VCaP (cell line): ENCODE measurements at regions not wholly inside any gene's neighbourhood (a gene's known extent, or its start where the extent isn't known, plus 50 kb on each side); places are given as distances from the start of the nearest gene placed in this dataset.

Experiments used
- H3K27ac ChIP-seq: fragments of 450-650 bp; 2 replicates; pipeline ENCODE4 v1.5.1; 2017
- TF ChIP-seq, protein P1 (sequence below): fragments of 450-650 bp; conservative IDR thresholded peaks from 2 replicates; pipeline ENCODE4 v1.5.1; 2017; ENCODE audit warnings: mild to moderate bottlenecking, moderate library complexity

DNA sequence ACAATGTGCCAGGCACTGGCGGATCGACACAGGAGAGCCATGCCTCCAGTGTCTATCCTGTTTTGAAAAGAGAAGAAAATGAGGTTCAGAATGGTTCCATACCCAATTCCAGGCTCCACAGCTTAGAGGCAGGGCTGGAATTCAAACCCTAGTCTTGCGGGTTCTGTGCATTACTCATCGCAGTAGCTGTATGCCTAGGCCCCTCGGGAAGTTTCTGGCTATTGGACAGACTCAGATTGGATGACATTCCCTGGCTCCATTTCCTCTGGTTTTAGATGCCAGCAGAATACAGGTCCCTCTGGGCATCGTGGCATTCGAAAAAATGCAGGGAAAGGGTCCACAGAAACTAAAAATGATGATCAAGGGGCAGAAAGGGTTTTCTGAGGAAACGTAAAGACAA, 184.7 kb downstream of the COPRS start:
- H3K27ac ChIP-seq = 0 out of 2 replicates have a peak overlapping the region, but pooled peaks have one; percentile 20
- TF ChIP-seq, protein P1, sequence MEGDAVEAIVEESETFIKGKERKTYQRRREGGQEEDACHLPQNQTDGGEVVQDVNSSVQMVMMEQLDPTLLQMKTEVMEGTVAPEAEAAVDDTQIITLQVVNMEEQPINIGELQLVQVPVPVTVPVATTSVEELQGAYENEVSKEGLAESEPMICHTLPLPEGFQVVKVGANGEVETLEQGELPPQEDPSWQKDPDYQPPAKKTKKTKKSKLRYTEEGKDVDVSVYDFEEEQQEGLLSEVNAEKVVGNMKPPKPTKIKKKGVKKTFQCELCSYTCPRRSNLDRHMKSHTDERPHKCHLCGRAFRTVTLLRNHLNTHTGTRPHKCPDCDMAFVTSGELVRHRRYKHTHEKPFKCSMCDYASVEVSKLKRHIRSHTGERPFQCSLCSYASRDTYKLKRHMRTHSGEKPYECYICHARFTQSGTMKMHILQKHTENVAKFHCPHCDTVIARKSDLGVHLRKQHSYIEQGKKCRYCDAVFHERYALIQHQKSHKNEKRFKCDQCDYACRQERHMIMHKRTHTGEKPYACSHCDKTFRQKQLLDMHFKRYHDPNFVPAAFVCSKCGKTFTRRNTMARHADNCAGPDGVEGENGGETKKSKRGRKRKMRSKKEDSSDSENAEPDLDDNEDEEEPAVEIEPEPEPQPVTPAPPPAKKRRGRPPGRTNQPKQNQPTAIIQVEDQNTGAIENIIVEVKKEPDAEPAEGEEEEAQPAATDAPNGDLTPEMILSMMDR = no peak

DNA sequence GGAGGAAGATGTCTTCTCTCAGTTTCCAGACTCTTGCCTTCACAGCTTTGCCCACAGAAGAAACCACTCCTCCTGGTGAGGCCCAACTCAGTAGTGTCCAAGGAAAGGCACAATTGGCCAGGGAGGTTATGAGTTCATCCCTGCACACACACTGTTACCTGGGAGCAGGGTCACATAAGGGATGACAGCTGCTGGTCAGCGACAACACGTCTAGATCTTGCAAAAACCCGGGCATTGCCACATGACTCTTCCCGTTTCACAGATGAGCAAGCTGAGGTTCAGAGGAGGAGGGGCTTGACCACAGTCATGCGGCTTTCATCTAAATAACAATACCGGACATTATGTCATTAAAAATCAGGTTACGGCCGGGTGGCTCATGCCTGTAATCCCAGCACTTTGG, 186.0 kb downstream of the COPRS start:
- TF ChIP-seq, protein P1 = no peak
- no peak overlapping the region for H3K27ac ChIP-seq

DNA sequence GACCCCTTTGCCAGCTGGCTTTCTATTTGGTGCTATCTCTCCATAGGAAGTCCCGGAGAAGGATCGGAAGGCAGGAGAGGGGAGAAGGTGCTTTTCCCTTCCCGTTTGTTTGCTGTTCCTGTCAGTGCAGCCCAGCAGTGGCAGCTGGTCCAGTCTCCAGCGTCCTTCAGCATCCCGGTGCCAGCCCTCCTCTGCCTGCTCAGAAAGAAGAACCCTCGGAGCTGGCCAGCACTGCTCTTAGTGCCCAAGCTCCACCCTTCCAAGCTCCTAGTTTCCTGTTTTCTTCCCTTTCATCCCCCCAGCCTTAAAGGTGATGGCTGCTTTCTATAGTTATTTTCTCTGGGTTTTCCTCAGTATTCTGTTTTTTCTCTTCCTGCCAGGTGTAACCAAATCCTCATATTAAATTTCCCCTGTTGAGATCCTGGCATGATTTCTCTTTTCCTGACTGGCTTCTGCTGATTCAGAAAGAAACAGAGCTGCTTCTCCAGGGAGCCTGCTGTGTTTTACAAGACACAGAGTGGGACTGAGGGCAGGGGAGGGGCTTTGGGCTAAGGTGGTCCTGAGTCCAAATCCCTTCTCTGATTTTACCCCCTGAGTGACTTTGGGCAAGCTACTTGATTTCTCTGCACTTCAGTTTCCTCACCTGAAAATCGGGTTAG, 186.8 kb downstream of the COPRS start:
- H3K27ac ChIP-seq = no peak overlapping the region
- TF ChIP-seq, protein P1 = no peak

- H3K27ac ChIP-seq = no peak overlapping the region
- TF ChIP-seq, protein P1 = no peak
Measured at GRCh38 chr17:31663576-31663975, 195.5 kb downstream of the COPRS start.

DNA sequence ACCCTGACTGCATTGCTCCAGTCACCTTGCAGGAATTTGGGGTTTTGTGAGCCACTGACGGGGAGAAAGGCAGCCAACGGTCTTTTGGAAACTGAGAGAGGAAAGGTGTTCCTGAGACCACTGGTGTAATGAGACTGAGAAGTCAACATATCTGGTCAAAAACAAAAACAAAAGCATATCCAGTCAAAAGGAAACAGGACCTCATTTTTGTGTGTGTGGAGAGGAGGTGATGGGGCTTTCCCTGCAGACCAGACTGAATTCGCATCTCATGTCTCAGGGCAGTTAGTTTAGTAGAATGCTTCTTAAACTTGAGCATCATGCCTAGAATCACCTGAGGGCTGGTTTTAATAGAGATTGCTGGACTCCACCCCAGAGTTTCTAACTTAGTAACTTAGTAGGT, 198.4 kb downstream of the COPRS start:
- TF ChIP-seq, protein P1 = no peak

DNA sequence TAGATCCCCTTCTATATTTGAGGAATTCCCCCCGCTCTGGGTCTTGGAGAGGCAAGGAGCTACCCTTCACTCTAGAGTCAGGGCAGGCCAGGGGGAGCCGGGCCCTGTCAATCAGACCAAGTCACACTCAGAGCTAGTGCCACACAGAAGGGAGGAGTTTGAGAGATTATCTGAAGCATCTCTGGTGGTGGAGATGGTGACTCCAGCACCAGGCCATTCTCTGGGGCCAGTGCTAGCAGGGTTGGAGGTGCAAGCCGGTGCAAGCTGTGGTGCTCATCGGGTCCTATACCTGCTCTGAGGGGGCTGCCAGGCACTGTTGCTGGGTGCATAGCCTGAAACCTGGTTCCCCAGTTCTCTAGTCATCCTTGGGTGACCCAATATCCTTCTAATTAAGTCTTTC, 201.2 kb downstream of the COPRS start:
- TF ChIP-seq, protein P1 = no peak

More for the DNA sequence above, 198.4 kb downstream of the COPRS start:
- H3K27ac ChIP-seq = no peak overlapping the region

DNA sequence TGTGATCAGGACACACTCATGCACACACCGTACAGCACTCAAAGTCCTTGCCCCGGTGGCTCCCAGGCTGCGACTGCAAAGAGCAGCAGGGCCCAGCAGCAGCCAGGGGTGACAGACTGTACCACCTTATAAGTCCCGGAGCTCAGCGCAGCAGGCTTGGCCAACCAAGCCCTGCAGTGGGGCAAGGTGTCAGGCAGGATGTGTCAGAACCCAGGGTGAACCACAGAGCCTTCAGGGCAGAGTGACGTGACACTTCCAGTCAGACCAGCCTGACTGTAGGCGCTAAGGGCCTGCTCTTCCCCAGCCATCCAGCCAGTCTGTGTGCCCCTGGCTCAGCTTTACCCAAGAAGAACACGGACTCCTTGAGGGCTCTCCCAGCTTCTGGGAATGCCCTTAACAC, 204.1 kb downstream of the COPRS start:
- TF ChIP-seq, protein P1 = no peak
- H3K27ac ChIP-seq = no peak overlapping the region

More for the DNA sequence above, 201.2 kb downstream of the COPRS start:
- no peak overlapping the region for H3K27ac ChIP-seq
